GM06990 (cell line): ENCODE measurements at regions not wholly inside any gene's neighbourhood (a gene's known extent, or its start where the extent isn't known, plus 50 kb on each side); places are given as distances from the start of the nearest gene placed in this dataset.

ENCODE experiments used
- DNase-seq: peaks from one replicate; pipeline ENCODE4 v3.0.0-alpha.2; 2011; ENCODE audit not compliant: insufficient read length; ENCODE audit errors: extremely low read depth
- H3K27me3 ChIP-seq: replicated peaks from 2 replicates; pipeline ENCODE4 v1.6.0; 2011; ENCODE audit warnings: low read length; ENCODE audit not compliant: control insufficient read depth, insufficient read depth
- H3K36me3 ChIP-seq: 2 replicates; pipeline ENCODE4 v1.5.1; 2011; ENCODE audit warnings: low read length; ENCODE audit not compliant: control insufficient read depth, insufficient read depth
- H3K4me3 ChIP-seq: replicated peaks from 2 replicates; pipeline ENCODE4 v1.5.1; 2011; ENCODE audit warnings: low read depth, mild to moderate bottlenecking, control low read depth, low read length
- TF ChIP-seq, protein P1 (sequence below): IDR thresholded peaks from 2 replicates; pipeline ENCODE4 v1.5.1; 2011; ENCODE audit warnings: low read length, control low read depth, mild to moderate bottlenecking, inconsistent platforms; ENCODE audit not compliant: insufficient read depth, poor library complexity, severe bottlenecking

DNA sequence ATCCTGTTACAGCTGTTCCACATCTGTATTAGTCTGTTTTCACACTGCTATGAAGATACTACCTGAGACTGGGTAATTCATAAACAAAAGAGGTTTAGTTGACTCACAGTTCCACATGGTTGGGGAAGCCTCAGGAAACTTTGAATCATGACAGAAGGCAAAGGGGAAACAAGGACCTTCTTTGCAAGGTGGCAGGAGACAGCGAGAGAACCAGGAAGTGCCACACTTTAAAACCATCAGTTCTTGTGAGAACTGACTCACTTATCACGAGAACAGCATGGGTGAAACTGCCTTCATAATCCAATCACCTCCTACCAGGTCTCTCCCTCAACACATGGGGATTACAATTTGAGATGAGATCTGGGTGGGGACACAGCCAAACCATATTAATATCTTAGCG lies 110.3 kb upstream of the TRABD2B start:
- no peak for DNase-seq
- TF ChIP-seq, protein P1, sequence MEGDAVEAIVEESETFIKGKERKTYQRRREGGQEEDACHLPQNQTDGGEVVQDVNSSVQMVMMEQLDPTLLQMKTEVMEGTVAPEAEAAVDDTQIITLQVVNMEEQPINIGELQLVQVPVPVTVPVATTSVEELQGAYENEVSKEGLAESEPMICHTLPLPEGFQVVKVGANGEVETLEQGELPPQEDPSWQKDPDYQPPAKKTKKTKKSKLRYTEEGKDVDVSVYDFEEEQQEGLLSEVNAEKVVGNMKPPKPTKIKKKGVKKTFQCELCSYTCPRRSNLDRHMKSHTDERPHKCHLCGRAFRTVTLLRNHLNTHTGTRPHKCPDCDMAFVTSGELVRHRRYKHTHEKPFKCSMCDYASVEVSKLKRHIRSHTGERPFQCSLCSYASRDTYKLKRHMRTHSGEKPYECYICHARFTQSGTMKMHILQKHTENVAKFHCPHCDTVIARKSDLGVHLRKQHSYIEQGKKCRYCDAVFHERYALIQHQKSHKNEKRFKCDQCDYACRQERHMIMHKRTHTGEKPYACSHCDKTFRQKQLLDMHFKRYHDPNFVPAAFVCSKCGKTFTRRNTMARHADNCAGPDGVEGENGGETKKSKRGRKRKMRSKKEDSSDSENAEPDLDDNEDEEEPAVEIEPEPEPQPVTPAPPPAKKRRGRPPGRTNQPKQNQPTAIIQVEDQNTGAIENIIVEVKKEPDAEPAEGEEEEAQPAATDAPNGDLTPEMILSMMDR: no peak
- H3K36me3 ChIP-seq: no peaks in the 10 kb centered on the region
- H3K4me3 ChIP-seq: no peak overlapping the region
- H3K27me3 ChIP-seq: no peaks in the 10 kb centered on the region

DNA sequence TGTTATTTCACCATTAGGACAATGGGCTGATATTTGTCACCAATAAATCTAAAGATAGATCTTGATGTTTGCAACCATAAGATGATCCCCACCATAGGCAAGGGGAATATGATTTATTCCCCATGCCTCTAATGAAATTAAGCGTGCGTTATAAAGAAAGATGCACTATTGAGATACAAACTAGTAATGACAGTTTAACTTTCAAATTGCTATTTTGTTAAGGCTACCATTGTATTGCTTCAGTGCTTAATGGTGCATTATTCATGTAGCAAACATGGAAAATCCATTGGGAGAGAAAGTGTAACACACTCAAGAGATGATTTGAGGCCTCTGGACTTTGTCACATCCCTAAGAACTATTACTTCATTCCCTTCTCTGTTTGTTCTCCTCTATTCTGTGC lies 108.9 kb upstream of the TRABD2B start:
- TF ChIP-seq, protein P1: no peak
- no peaks in the 10 kb centered on the region for H3K27me3 ChIP-seq
- no peak overlapping the region for H3K4me3 ChIP-seq
- H3K36me3 ChIP-seq: no peaks in the 10 kb centered on the region
- no peak for DNase-seq

DNA sequence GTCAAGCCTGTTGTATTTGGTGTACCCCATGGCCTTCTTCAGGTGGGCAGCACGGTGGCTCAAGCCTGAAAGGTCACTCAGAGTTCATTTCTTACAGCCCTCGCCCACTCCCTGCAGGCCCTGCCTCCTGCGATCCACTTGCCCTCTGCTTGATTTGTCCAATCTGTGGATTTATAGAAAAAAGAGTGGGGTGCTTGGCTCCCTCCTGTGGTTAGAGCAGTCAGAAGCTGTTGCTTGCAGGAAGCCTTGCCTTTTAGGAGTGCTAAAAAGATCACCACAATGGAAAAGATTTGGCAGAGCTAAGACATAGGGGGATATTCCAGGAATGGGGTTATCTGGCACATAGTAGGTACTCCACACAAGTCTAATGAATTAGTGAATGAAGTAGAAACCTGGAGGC lies 108.0 kb upstream of the TRABD2B start:
- no peaks in the 10 kb centered on the region for H3K36me3 ChIP-seq
- DNase-seq: no peak
- H3K4me3 ChIP-seq: no peak overlapping the region
- no peaks in the 10 kb centered on the region for H3K27me3 ChIP-seq
- TF ChIP-seq, protein P1: peak; percentile 7

DNA sequence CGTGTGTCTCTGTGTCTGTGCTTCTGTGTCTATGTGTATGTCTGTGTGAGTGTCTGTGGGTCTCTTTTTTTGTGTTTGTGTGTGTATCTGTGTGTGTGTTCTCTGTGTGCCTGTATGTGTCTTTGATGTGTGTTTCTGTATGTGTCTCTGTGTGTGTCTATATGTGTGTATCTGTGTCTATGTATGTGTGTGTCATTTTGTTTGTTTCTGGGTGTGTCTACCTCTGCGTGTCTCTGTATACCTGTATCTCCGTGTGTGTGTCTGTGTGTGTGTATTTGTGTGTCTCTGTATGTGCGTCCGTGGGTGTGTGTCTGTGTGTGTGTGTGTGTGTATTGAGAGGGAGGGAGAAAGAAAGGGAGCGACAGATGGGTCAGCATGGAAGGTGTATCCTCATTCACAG lies 106.3 kb upstream of the TRABD2B start:
- Histone ChIP-seq H3K27me3 (no peaks in the 10 kb centered on the region), H3K36me3 (no peaks in the 10 kb centered on the region), H3K4me3 (no peak overlapping the region)
- DNase-seq: no peak
- TF ChIP-seq, protein P1: no peak

DNA sequence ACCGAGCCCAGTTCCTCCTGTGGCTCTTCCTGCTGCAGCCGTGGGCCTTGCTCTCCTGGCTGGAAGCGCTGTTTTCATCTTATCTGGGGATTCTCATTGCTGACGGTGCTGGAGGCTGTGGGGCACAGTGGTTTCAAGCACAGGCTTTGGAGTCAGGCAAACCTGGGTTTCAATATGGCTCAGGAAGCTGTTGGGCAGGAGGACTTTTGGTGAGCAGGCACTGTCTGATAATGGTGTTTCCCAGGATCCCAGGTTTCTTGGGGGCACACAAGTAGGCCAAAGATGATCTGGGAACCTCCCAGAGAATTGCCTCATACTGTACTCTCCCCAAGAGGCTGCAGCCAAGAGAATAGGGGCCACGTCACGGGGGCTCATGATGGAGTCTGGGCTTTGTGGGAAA lies 105.6 kb upstream of the TRABD2B start:
- Histone ChIP-seq H3K36me3 (no peaks in the 10 kb centered on the region), H3K27me3 (no peaks in the 10 kb centered on the region), H3K4me3 (no peak overlapping the region)
- TF ChIP-seq, protein P1: no peak
- DNase-seq: no peak

DNA sequence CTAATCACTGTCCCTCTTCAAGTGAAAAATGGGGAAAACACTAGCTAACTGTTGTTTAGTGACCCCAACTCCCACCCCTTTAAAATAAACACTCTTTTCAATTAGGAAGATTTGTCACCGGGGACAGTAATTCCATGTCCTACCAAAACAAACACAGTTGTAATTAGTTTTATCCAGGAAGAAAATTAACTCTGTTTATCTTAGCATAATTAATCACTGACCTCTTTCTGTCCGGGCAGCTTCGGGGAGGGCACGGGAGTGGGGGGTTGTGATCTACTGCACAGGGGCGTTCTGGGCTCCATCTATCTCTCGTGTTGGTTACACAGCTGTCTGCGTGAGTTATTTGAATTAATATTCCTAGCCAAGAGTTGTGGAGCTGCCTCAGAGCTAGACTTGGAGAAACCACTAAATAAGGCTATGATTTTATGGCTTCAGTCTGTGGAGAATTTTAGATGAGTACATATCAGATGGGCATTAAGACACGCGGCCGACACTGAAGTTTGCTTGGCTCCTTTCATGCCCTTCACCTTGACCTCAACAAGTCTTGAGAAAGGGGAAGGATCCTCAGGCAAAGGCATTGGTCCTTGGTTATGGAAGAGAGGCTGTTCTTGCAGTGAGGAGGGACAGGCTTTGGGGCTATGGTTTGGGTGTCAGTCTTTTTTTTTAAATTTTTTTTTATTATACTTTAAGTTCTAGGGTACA lies 102.0 kb upstream of the TRABD2B start:
- Histone ChIP-seq H3K27me3 (no peaks in the 10 kb centered on the region), H3K36me3 (no peaks in the 10 kb centered on the region), H3K4me3 (no peak overlapping the region)
- no peak for DNase-seq
- TF ChIP-seq, protein P1: no peak
